Fibroblast of lung (primary cell): ENCODE measurements at regions not wholly inside any gene's neighbourhood (a gene's known extent, or its start where the extent isn't known, plus 50 kb on each side); places are given as distances from the start of the nearest gene placed in this dataset.

Source experiments
- DNase-seq, 2 donors: peaks; one replicate each; pipeline versions ENCODE4 v3.0.0 to v3.0.0-alpha.2; 2010; ENCODE audit warnings: low read depth in 2 of 2
- H2AFZ ChIP-seq: 2 replicates; pipeline ENCODE4 v1.5.1; 2012; ENCODE audit warnings: low read length, control low read depth, inconsistent platforms
- H3K27ac ChIP-seq: 2 replicates; pipeline ENCODE4 v1.5.1; 2011; ENCODE audit warnings: low read length, control low read depth; ENCODE audit not compliant: insufficient read depth
- H3K27me3 ChIP-seq: 2 replicates; pipeline ENCODE4 v1.5.1; 2011; ENCODE audit warnings: mild to moderate bottlenecking, low read length; ENCODE audit not compliant: control insufficient read depth, insufficient read depth
- H3K36me3 ChIP-seq: 2 replicates; pipeline ENCODE4 v1.5.1; 2011; ENCODE audit warnings: low read length; ENCODE audit not compliant: control insufficient read depth, insufficient read depth
- H3K4me1 ChIP-seq: 2 replicates; pipeline ENCODE4 v1.5.1; 2011; ENCODE audit warnings: low read length; ENCODE audit not compliant: control insufficient read depth, insufficient read depth; ENCODE audit errors: extremely low read depth
- H3K4me2 ChIP-seq: 2 replicates; pipeline ENCODE4 v1.5.1; 2011; ENCODE audit warnings: low read length, control low read depth; ENCODE audit not compliant: insufficient read depth; ENCODE audit errors: extremely low read depth
- H3K4me3 ChIP-seq, 4 experiments: fragments of 200-600 bp in 1 of 4; sonication (generic) in 1 of 4; replicated peaks in 1 of 4; 2 replicates each; pipeline ENCODE4 v1.5.1; 2011 to 2016; ENCODE audit warnings: low read length in 4 of 4, low read depth in 3 of 4, mild to moderate bottlenecking in 3 of 4, control low read depth in 2 of 4, inconsistent platforms in 1 of 4, mixed read lengths in 1 of 4; ENCODE audit not compliant: insufficient read depth in 1 of 4; ENCODE audit errors: control extremely low read depth in 1 of 4
- H3K79me2 ChIP-seq: 2 replicates; pipeline ENCODE4 v1.5.1; 2012; ENCODE audit warnings: mild to moderate bottlenecking, low read length, inconsistent platforms; ENCODE audit not compliant: control insufficient read depth, insufficient read depth
- H3K9ac ChIP-seq: 2 replicates; pipeline ENCODE4 v1.5.1; 2011; ENCODE audit warnings: mild to moderate bottlenecking, low read length, control low read depth; ENCODE audit not compliant: insufficient read depth
- H3K9me3 ChIP-seq: 2 replicates; pipeline ENCODE4 v1.5.1; 2012; ENCODE audit warnings: low read depth, low read length; ENCODE audit not compliant: control insufficient read depth, insufficient read depth
- H4K20me1 ChIP-seq: 2 replicates; pipeline ENCODE4 v1.5.1; 2011; ENCODE audit warnings: low read length; ENCODE audit not compliant: control insufficient read depth, insufficient read depth; ENCODE audit errors: extremely low read depth
- CTCF ChIP-seq, 2 donors: IDR thresholded peaks in 1 of 2; conservative IDR thresholded peaks in 1 of 2; 1 replicate in 1 of 2; 2 replicates in 1 of 2; pipeline ENCODE4 v1.5.1; 2011 to 2012; ENCODE audit warnings: low read length in 2 of 2, control low read depth in 1 of 2, inconsistent platforms in 1 of 2, low read depth in 1 of 2, mild to moderate bottlenecking in 1 of 2
- EZH2 ChIP-seq: IDR thresholded peaks from 2 replicates; pipeline ENCODE4 v1.5.1; 2012; ENCODE audit warnings: low read length, control low read depth, mild to moderate bottlenecking; ENCODE audit errors: missing control alignments

GRCh38 chr10:130969700-130970099 lies 341.8 kb downstream of the TCERG1L start:
- H3K36me3 ChIP-seq, result no peaks in the 10 kb centered on the region
- DNase-seq, result no peak
- no peak overlapping the region for H3K4me3 ChIP-seq
- no peaks in the 10 kb centered on the region for H3K79me2 ChIP-seq
- no peak overlapping the region for H3K27ac ChIP-seq
- no peaks in the 10 kb centered on the region for H3K4me1 ChIP-seq
- H2AFZ ChIP-seq, result no peak overlapping the region
- no peaks in the 10 kb centered on the region for H3K9me3 ChIP-seq
- H3K9ac ChIP-seq, result no peak overlapping the region
- H3K27me3 ChIP-seq, result no peaks in the 10 kb centered on the region
- no peaks in the 10 kb centered on the region for H4K20me1 ChIP-seq
- TF ChIP-seq EZH2 (no peak), CTCF (conservative IDR thresholded peaks at IDR 0.05 in 1 of 2, IDR thresholded peaks at IDR 0.05 in 1 of 2; ENCODE audit: low read depth in 1 of 2, low read length in 2 of 2) (no peak)
- no peak overlapping the region for H3K4me2 ChIP-seq

- no peak for DNase-seq
- H3K9me3 ChIP-seq, result no peaks in the 10 kb centered on the region
- H3K27ac ChIP-seq, result no peak overlapping the region
- no peaks in the 10 kb centered on the region for H3K27me3 ChIP-seq
- TF ChIP-seq CTCF (conservative IDR thresholded peaks at IDR 0.05 in 1 of 2, IDR thresholded peaks at IDR 0.05 in 1 of 2; ENCODE audit: low read depth in 1 of 2, low read length in 2 of 2) (no peak), EZH2 (no peak)
- H3K9ac ChIP-seq, result no peak overlapping the region
- H2AFZ ChIP-seq, result no peak overlapping the region
- H3K4me3 ChIP-seq, result no peak overlapping the region
- H3K4me2 ChIP-seq, result no peak overlapping the region
- H3K79me2 ChIP-seq, result no peaks in the 10 kb centered on the region
- no peaks in the 10 kb centered on the region for H3K36me3 ChIP-seq
- H3K4me1 ChIP-seq, result no peaks in the 10 kb centered on the region
- no peaks in the 10 kb centered on the region for H4K20me1 ChIP-seq
Observed at GRCh38 chr10:130970341-130971122, 341.0 kb downstream of the TCERG1L start.

- H3K4me3 ChIP-seq, result no peak overlapping the region
- H3K36me3 ChIP-seq, result no peaks in the 10 kb centered on the region
- no peaks in the 10 kb centered on the region for H3K9me3 ChIP-seq
- no peaks in the 10 kb centered on the region for H3K27me3 ChIP-seq
- TF ChIP-seq CTCF (conservative IDR thresholded peaks at IDR 0.05 in 1 of 2, IDR thresholded peaks at IDR 0.05 in 1 of 2; ENCODE audit: low read depth in 1 of 2, low read length in 2 of 2), result no peak
- no peak for TF ChIP-seq EZH2
- H3K79me2 ChIP-seq, result no peaks in the 10 kb centered on the region
- no peaks in the 10 kb centered on the region for H4K20me1 ChIP-seq
- DNase-seq, result no peak
- H2AFZ ChIP-seq, result no peak overlapping the region
- no peaks in the 10 kb centered on the region for H3K4me1 ChIP-seq
- H3K27ac ChIP-seq, result no peak overlapping the region
- H3K4me2 ChIP-seq, result no peak overlapping the region
- no peak overlapping the region for H3K9ac ChIP-seq
Observed at GRCh38 chr10:130971123-130971435, 340.4 kb downstream of the TCERG1L start.
